KMS-11 (cell line): ENCODE measurements at regions not wholly inside any gene's neighbourhood (a gene's known extent, or its start where the extent isn't known, plus 50 kb on each side); places are given as distances from the start of the nearest gene placed in this dataset.

Experiments
- H2AFZ ChIP-seq: fragments of 200-600 bp; sonication (generic); 2 replicates; pipeline ENCODE4 v1.6.1; 2016; ENCODE audit warnings: antibody characterized with exemption, mixed run types, low read depth
- H3K27ac ChIP-seq: fragments of 200-600 bp; sonication (generic); 2 replicates; pipeline ENCODE4 v1.6.1; 2016; ENCODE audit warnings: mild to moderate bottlenecking, mixed run types
- H3K27me3 ChIP-seq: fragments of 200-600 bp; sonication (generic); 2 replicates; pipeline ENCODE4 v1.6.1; 2017; ENCODE audit warnings: mild to moderate bottlenecking, low read depth, mixed run types, moderate library complexity; ENCODE audit not compliant: insufficient read depth
- H3K36me3 ChIP-seq: fragments of 200-600 bp; sonication (generic); 2 replicates; pipeline ENCODE4 v1.6.1; 2017; ENCODE audit warnings: mild to moderate bottlenecking, mixed run types; ENCODE audit not compliant: insufficient read depth
- H3K4me1 ChIP-seq: fragments of 200-600 bp; sonication (generic); 2 replicates; pipeline ENCODE4 v1.6.1; 2016; ENCODE audit warnings: mild to moderate bottlenecking, low read depth, mixed run types; ENCODE audit not compliant: poor library complexity, severe bottlenecking
- H3K4me2 ChIP-seq: fragments of 200-600 bp; sonication (generic); 2 replicates; pipeline ENCODE4 v1.7.0; 2016; ENCODE audit warnings: mild to moderate bottlenecking, mixed run types
- H3K4me3 ChIP-seq: fragments of 200-600 bp; sonication (generic); IDR thresholded peaks from 2 replicates; pipeline ENCODE4 v1.6.1; 2017; ENCODE audit warnings: low read depth, low read length, mixed read lengths; ENCODE audit not compliant: insufficient read depth
- H3K79me2 ChIP-seq: fragments of 200-600 bp; sonication (generic); 2 replicates; pipeline ENCODE4 v1.6.1; 2016; ENCODE audit warnings: low read depth, mixed run types; ENCODE audit not compliant: insufficient read depth
- H3K9ac ChIP-seq: fragments of 200-600 bp; sonication (generic); 2 replicates; pipeline ENCODE4 v1.6.1; 2016; ENCODE audit warnings: mild to moderate bottlenecking, mixed run types
- H4K20me1 ChIP-seq: fragments of 200-600 bp; sonication (generic); 2 replicates; pipeline ENCODE4 v1.6.1; 2016; ENCODE audit warnings: mild to moderate bottlenecking, mixed run types; ENCODE audit not compliant: insufficient read depth
- CTCF ChIP-seq: fragments of 200-600 bp; sonication (generic); conservative IDR thresholded peaks from 2 replicates; pipeline ENCODE4 v1.6.1; 2017; ENCODE audit warnings: low read depth, mild to moderate bottlenecking, antibody characterized with exemption, low read length, moderate library complexity, mixed read lengths

GRCh38 chr3:28069438-28069837 is 172.0 kb upstream of the CMC1 start:
- Histone ChIP-seq H3K27me3 (no peaks in the 10 kb centered on the region), H4K20me1 (no peaks in the 10 kb centered on the region), H3K36me3 (no peaks in the 10 kb centered on the region), H3K27ac (no peak overlapping the region), H3K9ac (no peak overlapping the region), H3K4me3 (no peak overlapping the region), H3K4me2 (no peak overlapping the region), H3K4me1 (no peaks in the 10 kb centered on the region), H2AFZ (no peak overlapping the region), H3K79me2 (no peaks in the 10 kb centered on the region)
- no peak for TF ChIP-seq CTCF

- TF ChIP-seq CTCF, result no peak
- H3K4me1 ChIP-seq, result no peaks in the 10 kb centered on the region
- H3K9ac ChIP-seq, result no peak overlapping the region
- H2AFZ ChIP-seq, result no peak overlapping the region
- no peak overlapping the region for H3K4me2 ChIP-seq
- H3K4me3 ChIP-seq, result no peak overlapping the region
- no peaks in the 10 kb centered on the region for H3K36me3 ChIP-seq
- no peaks in the 10 kb centered on the region for H3K27me3 ChIP-seq
- H3K79me2 ChIP-seq, result no peaks in the 10 kb centered on the region
- H3K27ac ChIP-seq, result no peak overlapping the region
- no peaks in the 10 kb centered on the region for H4K20me1 ChIP-seq
These were observed 165.2 kb upstream of the CMC1 start for GRCh38 chr3:28076246-28076645.

GRCh38 chr3:28077572-28077971 is 163.8 kb upstream of the CMC1 start:
- Histone ChIP-seq H3K4me1 (no peaks in the 10 kb centered on the region), H3K27me3 (no peaks in the 10 kb centered on the region), H3K4me3 (no peak overlapping the region), H3K27ac (no peak overlapping the region), H3K4me2 (no peak overlapping the region), H4K20me1 (no peaks in the 10 kb centered on the region), H2AFZ (no peak overlapping the region), H3K36me3 (no peaks in the 10 kb centered on the region), H3K79me2 (no peaks in the 10 kb centered on the region), H3K9ac (no peak overlapping the region)
- no peak for TF ChIP-seq CTCF

GRCh38 chr3:28078536-28078935 is 162.9 kb upstream of the CMC1 start:
- Histone ChIP-seq H3K4me1 (no peaks in the 10 kb centered on the region), H3K9ac (no peak overlapping the region), H3K4me3 (no peak overlapping the region), H3K27ac (no peak overlapping the region), H3K36me3 (no peaks in the 10 kb centered on the region), H3K4me2 (no peak overlapping the region), H2AFZ (no peak overlapping the region), H3K27me3 (no peaks in the 10 kb centered on the region), H3K79me2 (no peaks in the 10 kb centered on the region), H4K20me1 (no peaks in the 10 kb centered on the region)
- no peak for TF ChIP-seq CTCF

- H3K4me2 ChIP-seq, result no peak overlapping the region
- no peaks in the 10 kb centered on the region for H3K27me3 ChIP-seq
- no peaks in the 10 kb centered on the region for H3K79me2 ChIP-seq
- no peak overlapping the region for H2AFZ ChIP-seq
- no peaks in the 10 kb centered on the region for H4K20me1 ChIP-seq
- no peak overlapping the region for H3K4me3 ChIP-seq
- no peak overlapping the region for H3K9ac ChIP-seq
- H3K27ac ChIP-seq, result no peak overlapping the region
- H3K4me1 ChIP-seq, result no peaks in the 10 kb centered on the region
- TF ChIP-seq CTCF, result no peak
- no peaks in the 10 kb centered on the region for H3K36me3 ChIP-seq
These were observed 160.7 kb upstream of the CMC1 start for GRCh38 chr3:28080716-28081115.
